Breast epithelium (tissue), 4 donors: ENCODE measurements at regions not wholly inside any gene's neighbourhood (a gene's known extent, or its start where the extent isn't known, plus 50 kb on each side); places are given as distances from the start of the nearest gene placed in this dataset.

Experiments used
- DNase-seq, 2 donors: peaks; one replicate each; pipeline ENCODE4 v3.0.0-alpha.2; 2019; ENCODE audit warnings: low spot score in 2 of 2
- H3K27ac ChIP-seq, 2 donors: fragments of 200-600 bp; sonication (generic) in 1 of 2; one replicate each; pipeline ENCODE4 v1.5.1; 2016 to 2019; ENCODE audit warnings: mild to moderate bottlenecking in 1 of 2
- H3K27me3 ChIP-seq, 2 donors: fragments of 200-600 bp; sonication (generic) in 1 of 2; one replicate each; pipeline versions ENCODE4 v1.5.1 to v1.6.0; 2017 to 2019; ENCODE audit warnings: control low read depth in 1 of 2, mild to moderate bottlenecking in 1 of 2
- H3K36me3 ChIP-seq: fragments of 200-600 bp; one replicate; pipeline ENCODE4 v1.5.1; 2019
- H3K4me1 ChIP-seq, 2 donors: fragments of 200-600 bp; sonication (generic); one replicate each; pipeline ENCODE4 v1.5.1; 2016 to 2019; ENCODE audit warnings: control low read depth in 1 of 2
- H3K4me3 ChIP-seq, 3 donors: fragments of 200-600 bp; sonication (generic); 1 replicate in 2 of 3; 2 replicates in 1 of 3; pipeline ENCODE4 v1.5.1; 2016 to 2019; ENCODE audit warnings: mild to moderate bottlenecking in 3 of 3, moderate library complexity in 2 of 3
- H3K9me3 ChIP-seq, 2 donors: fragments of 200-600 bp; sonication (generic) in 1 of 2; one replicate each; pipeline ENCODE4 v1.5.1; 2016 to 2019; ENCODE audit warnings: control low read depth in 1 of 2
- POLR2A ChIP-seq: fragments of 450-650 bp; IDR thresholded peaks from one replicate; pipeline ENCODE4 v1.6.1; 2016; ENCODE audit warnings: antibody characterized with exemption, mild to moderate bottlenecking, moderate library complexity
- POLR2AphosphoS5 ChIP-seq, 3 donors: sonication (generic); formaldehyde crosslinking; IDR thresholded peaks; one replicate each; pipeline ENCODE4 v1.6.1; 2017; ENCODE audit warnings: antibody characterized with exemption in 3 of 3
- intact Hi-C: fragments of 100-400 bp; cut with DNase I; formaldehyde crosslinking; loops from one replicate; pipeline ENCODE4 v1.15.1; 2023; ENCODE audit warnings: low total_unique reads
- TF ChIP-seq, protein P1 (sequence below), 3 donors: fragments of 450-650 bp; IDR thresholded peaks; one replicate each; pipeline ENCODE4 v1.5.1; 2016 to 2017; ENCODE audit warnings: antibody characterized with exemption in 3 of 3, mild to moderate bottlenecking in 3 of 3, moderate library complexity in 3 of 3

GRCh38 chr11:109957601-109958000, 135.6 kb upstream of the ZC3H12C start:
- DNase-seq: no peak
- Histone ChIP-seq H3K36me3 (no peaks in the 10 kb centered on the region), H3K9me3 (no peaks in the 10 kb centered on the region), H3K4me1 (no peaks in the 10 kb centered on the region), H3K27me3 (peaks cover 0 to 3% of the 10 kb centered on the region in 2 donors), H3K4me3 (no peak overlapping the region), H3K27ac (no peak overlapping the region)
- TF ChIP-seq, protein P1, sequence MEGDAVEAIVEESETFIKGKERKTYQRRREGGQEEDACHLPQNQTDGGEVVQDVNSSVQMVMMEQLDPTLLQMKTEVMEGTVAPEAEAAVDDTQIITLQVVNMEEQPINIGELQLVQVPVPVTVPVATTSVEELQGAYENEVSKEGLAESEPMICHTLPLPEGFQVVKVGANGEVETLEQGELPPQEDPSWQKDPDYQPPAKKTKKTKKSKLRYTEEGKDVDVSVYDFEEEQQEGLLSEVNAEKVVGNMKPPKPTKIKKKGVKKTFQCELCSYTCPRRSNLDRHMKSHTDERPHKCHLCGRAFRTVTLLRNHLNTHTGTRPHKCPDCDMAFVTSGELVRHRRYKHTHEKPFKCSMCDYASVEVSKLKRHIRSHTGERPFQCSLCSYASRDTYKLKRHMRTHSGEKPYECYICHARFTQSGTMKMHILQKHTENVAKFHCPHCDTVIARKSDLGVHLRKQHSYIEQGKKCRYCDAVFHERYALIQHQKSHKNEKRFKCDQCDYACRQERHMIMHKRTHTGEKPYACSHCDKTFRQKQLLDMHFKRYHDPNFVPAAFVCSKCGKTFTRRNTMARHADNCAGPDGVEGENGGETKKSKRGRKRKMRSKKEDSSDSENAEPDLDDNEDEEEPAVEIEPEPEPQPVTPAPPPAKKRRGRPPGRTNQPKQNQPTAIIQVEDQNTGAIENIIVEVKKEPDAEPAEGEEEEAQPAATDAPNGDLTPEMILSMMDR (IDR thresholded peaks at IDR 0.05): no peak
- no peak for TF ChIP-seq POLR2AphosphoS5 (IDR thresholded peaks at IDR 0.05)
- TF ChIP-seq POLR2A: no peak
- intact Hi-C loops: no loop called here

- intact Hi-C loops: no loop called here
- Histone ChIP-seq H3K27me3 (peaks cover 0 to 3% of the 10 kb centered on the region in 2 donors), H3K27ac (no peak overlapping the region), H3K9me3 (no peaks in the 10 kb centered on the region), H3K36me3 (no peaks in the 10 kb centered on the region), H3K4me1 (no peaks in the 10 kb centered on the region), H3K4me3 (no peak overlapping the region)
- DNase-seq: no peak
- TF ChIP-seq, protein P1 (IDR thresholded peaks at IDR 0.05): no peak
- TF ChIP-seq POLR2A (no peak), POLR2AphosphoS5 (IDR thresholded peaks at IDR 0.05) (no peak)
Measured at GRCh38 chr11:109958131-109958820, 134.9 kb upstream of the ZC3H12C start.

GRCh38 chr11:109958821-109959166, 134.4 kb upstream of the ZC3H12C start:
- no peak overlapping the region for H3K4me3 ChIP-seq
- H3K9me3 ChIP-seq: no peaks in the 10 kb centered on the region
- no peaks in the 10 kb centered on the region for H3K4me1 ChIP-seq
- no peak overlapping the region for H3K27ac ChIP-seq
- no peak for DNase-seq
- H3K27me3 ChIP-seq: peaks cover 0 to 3% of the 10 kb centered on the region in 2 donors
- intact Hi-C loops: no loop called here
- TF ChIP-seq POLR2A (no peak), POLR2AphosphoS5 (IDR thresholded peaks at IDR 0.05) (no peak)
- TF ChIP-seq, protein P1 (IDR thresholded peaks at IDR 0.05): no peak
- H3K36me3 ChIP-seq: no peaks in the 10 kb centered on the region

DNA sequence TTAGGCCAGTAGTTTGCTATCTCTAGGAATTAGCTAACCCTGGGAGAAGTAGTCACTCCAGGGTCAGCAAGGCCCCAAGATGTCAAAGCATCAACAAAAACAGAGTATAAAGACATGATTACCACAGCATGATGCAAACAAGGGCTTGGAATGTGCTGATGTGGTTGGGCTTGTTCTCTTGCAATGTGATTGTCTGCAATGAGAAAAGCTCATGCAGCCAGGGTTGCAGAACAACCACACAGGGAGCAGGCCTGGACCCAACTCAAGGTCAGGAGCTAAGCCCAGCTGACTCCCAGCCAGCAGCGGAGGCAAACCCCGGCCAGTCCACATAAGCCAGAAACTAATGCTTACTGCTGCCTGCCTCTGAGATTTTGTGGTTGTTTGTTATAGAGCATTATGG, 132.4 kb upstream of the ZC3H12C start:
- Histone ChIP-seq H3K4me1 (no peaks in the 10 kb centered on the region), H3K27me3 (no peaks in the 10 kb centered on the region), H3K4me3 (no peak overlapping the region), H3K36me3 (no peaks in the 10 kb centered on the region), H3K9me3 (no peaks in the 10 kb centered on the region), H3K27ac (no peak overlapping the region)
- no peak for DNase-seq
- TF ChIP-seq, protein P1 (IDR thresholded peaks at IDR 0.05): no peak
- TF ChIP-seq POLR2A (no peak), POLR2AphosphoS5 (IDR thresholded peaks at IDR 0.05) (no peak)
- intact Hi-C loops: no loop called here

- no peak overlapping the region for H3K27ac ChIP-seq
- no peaks in the 10 kb centered on the region for H3K4me1 ChIP-seq
- H3K27me3 ChIP-seq: no peaks in the 10 kb centered on the region
- no peak overlapping the region for H3K4me3 ChIP-seq
- no peak for DNase-seq
- H3K36me3 ChIP-seq: no peaks in the 10 kb centered on the region
- TF ChIP-seq POLR2A (no peak), POLR2AphosphoS5 (IDR thresholded peaks at IDR 0.05) (no peak)
- TF ChIP-seq, protein P1 (IDR thresholded peaks at IDR 0.05): no peak
- intact Hi-C loops: no loop called here
- no peaks in the 10 kb centered on the region for H3K9me3 ChIP-seq
Measured at GRCh38 chr11:109961261-109961660, 131.9 kb upstream of the ZC3H12C start.
